Heart right ventricle (tissue), 16 donors: ENCODE measurements at regions not wholly inside any gene's neighbourhood (a gene's known extent, or its start where the extent isn't known, plus 50 kb on each side); places are given as distances from the start of the nearest gene placed in this dataset.
"Not testable (repeated sequence)": the region's sequence is repeated elsewhere in the genome, so short reads cannot be mapped to it uniquely, and the experiment has no call there.

Experiments
- ATAC-seq, 8 donors: fragments of 200-7000 bp; cut with Tn5 transposase; one replicate each; pipeline ENCODE4 v1.9.1; 2020; ENCODE audit warnings: mild to moderate bottlenecking in 8 of 8, moderate library complexity in 8 of 8, moderate number of reproducible peaks in 1 of 8
- DNase-seq, 2 donors: peaks; one replicate each; pipeline ENCODE4 v3.0.0-alpha.2; 2020
- H3K27ac ChIP-seq, 10 donors: fragments of 200-600 bp; sonication (generic) in 2 of 10; one replicate each; pipeline versions ENCODE4 v1.5.0 to v1.8.0; 2020 to 2022; ENCODE audit warnings: mild to moderate bottlenecking in 3 of 10
- H3K27me3 ChIP-seq, 7 donors: fragments of 200-600 bp; one replicate each; pipeline ENCODE4 v1.8.0; 2021 to 2022; ENCODE audit warnings: mild to moderate bottlenecking in 2 of 7
- H3K36me3 ChIP-seq, 9 donors: fragments of 200-600 bp; sonication (generic) in 1 of 9; one replicate each; pipeline versions ENCODE4 v1.5.0 to v1.8.0; 2020 to 2022; ENCODE audit warnings: mild to moderate bottlenecking in 2 of 9
- H3K4me1 ChIP-seq, 9 donors: fragments of 200-600 bp; sonication (generic) in 1 of 9; one replicate each; pipeline versions ENCODE4 v1.5.0 to v1.8.0; 2020 to 2022; ENCODE audit warnings: mild to moderate bottlenecking in 4 of 9
- H3K4me3 ChIP-seq, 10 donors: fragments of 200-600 bp; sonication (generic) in 2 of 10; one replicate each; pipeline versions ENCODE4 v1.5.0 to v1.8.0; 2020 to 2022; ENCODE audit warnings: mild to moderate bottlenecking in 7 of 10, moderate library complexity in 2 of 10
- H3K9me3 ChIP-seq, 11 donors: fragments of 200-600 bp in 10 of 11; sonication (generic) in 2 of 11; one replicate each; pipeline versions ENCODE4 v1.5.0 to v1.8.0; 2013 to 2022; ENCODE audit warnings: mild to moderate bottlenecking in 2 of 11, control low read depth in 1 of 11, moderate library complexity in 1 of 11
- WGBS, 2 donors: extraction: QIAGEN DNeasy Blood & Tissue Kit; methylation state at CpG; one replicate each; pipeline ENCODE4 v1.1.7; 2013; ENCODE audit warnings: inconsistent platforms in 1 of 2; 5-methylcytosine and 5-hydroxymethylcytosine counted together
- intact Hi-C, 10 donors: fragments of 100-400 bp; cut with DNase I; formaldehyde crosslinking; loops; one replicate each; pipeline versions ENCODE4 v1.11.1 to v1.14.2; 2022
- TF ChIP-seq, protein P1 (sequence below), 9 donors: fragments of 200-600 bp; sonication (generic) in 2 of 9; IDR thresholded peaks; one replicate each; pipeline versions ENCODE4 v1.5.0 to v1.8.0; 2021 to 2022; ENCODE audit warnings: antibody characterized with exemption in 9 of 9, mild to moderate bottlenecking in 5 of 9, moderate library complexity in 1 of 9
- donor health status: Arrhythmogenic right ventricular cardiomyopathy.
- donor health status: ischemic (EF 13 %, LVEDD 7.1; RV severe dilation, severe dysfunction).
- donor health status: healthy with polysubstance abuse.
- donor health status: DM: no; HTN: yes; CAD: no.
- donor health status: DM: no; HTN: no; CAD: no.
- donor health status: ischemic (EF 25% LVEDD 6.9; RV normal size, moderate dysfunction).
- donor health status: ischemic (EF 25% LVEDD 5.7; RV mildly dilated, moderate dysfunction).
- donor health status: healthy.
- donor health status: DM: yes; HTN: yes; CAD: no.
- donor health status: Ischemic cardiomyopathy.
- donor health status: ischemic (EF 35%, LVEDD 5.7; RV mildly dilated, moderate dysfunction).
- donor health status: nonischemic (EF 11% LVEDD 7.7; RV severe dilation, severe dysfunction).
- donor health status: DM: yes; HTN: yes; CAD: no.
- donor health status: PGD.
- donor health status: ischemic (EF 29% LVEDD 5.4; RV normal size, mild dysfunction).
- donor health status: nonischemic (EF 23%, LVEDD 6.1; RV moderate dilation, normal function).

DNA sequence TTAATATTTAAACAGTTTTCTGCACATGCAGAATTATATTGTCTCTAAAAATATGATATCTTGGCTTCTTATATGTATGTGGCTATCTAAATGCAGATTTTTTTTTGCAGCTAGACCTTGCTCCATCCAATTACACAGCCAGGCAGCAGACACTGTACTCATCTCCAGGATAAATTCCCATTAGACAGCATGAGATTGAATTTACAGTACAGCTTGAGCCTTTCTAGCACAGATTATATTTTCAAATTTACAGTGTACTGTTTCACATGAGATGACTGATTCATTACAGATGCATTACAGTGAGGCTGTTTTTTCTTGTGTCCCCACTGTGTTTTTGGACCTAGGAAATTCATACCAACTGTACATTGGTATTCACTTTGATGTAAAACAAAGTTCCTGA, 134.9 kb downstream of the OTOL1 start:
- no peak for ATAC-seq
- DNase-seq, result no peak
- no peak overlapping the region for H3K27ac ChIP-seq
- H3K4me3 ChIP-seq, result no peak overlapping the region
- TF ChIP-seq, protein P1, sequence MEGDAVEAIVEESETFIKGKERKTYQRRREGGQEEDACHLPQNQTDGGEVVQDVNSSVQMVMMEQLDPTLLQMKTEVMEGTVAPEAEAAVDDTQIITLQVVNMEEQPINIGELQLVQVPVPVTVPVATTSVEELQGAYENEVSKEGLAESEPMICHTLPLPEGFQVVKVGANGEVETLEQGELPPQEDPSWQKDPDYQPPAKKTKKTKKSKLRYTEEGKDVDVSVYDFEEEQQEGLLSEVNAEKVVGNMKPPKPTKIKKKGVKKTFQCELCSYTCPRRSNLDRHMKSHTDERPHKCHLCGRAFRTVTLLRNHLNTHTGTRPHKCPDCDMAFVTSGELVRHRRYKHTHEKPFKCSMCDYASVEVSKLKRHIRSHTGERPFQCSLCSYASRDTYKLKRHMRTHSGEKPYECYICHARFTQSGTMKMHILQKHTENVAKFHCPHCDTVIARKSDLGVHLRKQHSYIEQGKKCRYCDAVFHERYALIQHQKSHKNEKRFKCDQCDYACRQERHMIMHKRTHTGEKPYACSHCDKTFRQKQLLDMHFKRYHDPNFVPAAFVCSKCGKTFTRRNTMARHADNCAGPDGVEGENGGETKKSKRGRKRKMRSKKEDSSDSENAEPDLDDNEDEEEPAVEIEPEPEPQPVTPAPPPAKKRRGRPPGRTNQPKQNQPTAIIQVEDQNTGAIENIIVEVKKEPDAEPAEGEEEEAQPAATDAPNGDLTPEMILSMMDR (IDR thresholded peaks at IDR 0.05), result no peak
- H3K9me3 ChIP-seq, result peaks cover 0 to 8% (median 0%) of the 10 kb centered on the region in 11 donors
- no peaks in the 10 kb centered on the region for H3K27me3 ChIP-seq
- intact Hi-C loops, result no loop called here
- H3K36me3 ChIP-seq, result no peaks in the 10 kb centered on the region
- H3K4me1 ChIP-seq, result no peaks in the 10 kb centered on the region

DNA sequence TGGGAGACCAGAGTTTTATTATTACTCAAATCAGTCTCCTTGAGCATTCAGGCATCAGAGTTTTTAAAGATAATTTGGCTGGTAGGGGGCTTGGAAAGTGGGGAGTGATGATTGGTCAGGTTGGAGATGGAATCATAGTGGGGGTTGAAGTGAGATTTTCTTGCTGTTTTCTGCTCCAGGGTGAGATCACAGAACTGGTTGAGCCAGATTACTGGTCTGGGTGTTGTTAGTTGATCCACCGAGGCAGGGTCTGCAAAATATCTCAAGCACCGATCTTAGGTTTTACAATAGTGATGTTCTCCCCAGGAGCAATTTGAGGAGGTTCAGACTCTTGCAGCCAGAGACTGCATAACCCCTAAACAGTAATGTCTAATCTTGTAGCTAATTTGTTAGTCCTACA, 141.0 kb downstream of the OTOL1 start:
- intact Hi-C loops, result no loop called here
- WGBS, 2 donors, result 43 to 47% methylated on average over 2 of the region's 2 CpGs
- no peak for ATAC-seq

DNA sequence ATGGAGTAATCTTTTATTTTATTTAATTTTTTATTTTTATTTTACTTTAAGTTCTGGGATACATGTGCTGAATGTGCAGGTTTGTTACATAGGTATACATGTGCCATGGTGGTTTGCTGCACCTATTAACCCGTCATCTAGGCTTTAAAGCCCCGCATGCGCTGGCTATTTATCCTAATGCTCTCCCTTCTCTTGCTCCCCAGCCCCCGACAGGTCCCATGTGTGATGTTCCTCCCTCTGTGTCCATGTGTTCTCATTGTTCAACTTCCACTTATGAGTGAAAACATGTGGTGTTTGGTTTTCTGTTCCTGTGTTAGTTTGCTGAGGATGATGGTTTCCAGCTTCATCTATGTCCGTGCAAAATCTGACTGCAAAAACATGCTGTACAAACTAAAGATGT, 142.5 kb downstream of the OTOL1 start:
- H3K4me3 ChIP-seq, H3K36me3 ChIP-seq, H3K27ac ChIP-seq, DNase-seq, intact Hi-C loops, H3K27me3 ChIP-seq, H3K4me1 ChIP-seq, ATAC-seq, H3K9me3 ChIP-seq: not testable (repeated sequence)
- WGBS, 2 donors, result 69 to 78% methylated on average over 5 of the region's 5 CpGs

More for the DNA sequence above, 141.0 kb downstream of the OTOL1 start:
- DNase-seq, result no peak
- H3K27me3 ChIP-seq, result peaks cover 0 to 4% (median 0%) of the 10 kb centered on the region in 7 donors
- H3K4me3 ChIP-seq, result no peak overlapping the region
- no peaks in the 10 kb centered on the region for H3K36me3 ChIP-seq
- no peaks in the 10 kb centered on the region for H3K4me1 ChIP-seq
- no peaks in the 10 kb centered on the region for H3K9me3 ChIP-seq
- H3K27ac ChIP-seq, result no peak overlapping the region
- TF ChIP-seq, protein P1 (IDR thresholded peaks at IDR 0.05), result no peak

DNA sequence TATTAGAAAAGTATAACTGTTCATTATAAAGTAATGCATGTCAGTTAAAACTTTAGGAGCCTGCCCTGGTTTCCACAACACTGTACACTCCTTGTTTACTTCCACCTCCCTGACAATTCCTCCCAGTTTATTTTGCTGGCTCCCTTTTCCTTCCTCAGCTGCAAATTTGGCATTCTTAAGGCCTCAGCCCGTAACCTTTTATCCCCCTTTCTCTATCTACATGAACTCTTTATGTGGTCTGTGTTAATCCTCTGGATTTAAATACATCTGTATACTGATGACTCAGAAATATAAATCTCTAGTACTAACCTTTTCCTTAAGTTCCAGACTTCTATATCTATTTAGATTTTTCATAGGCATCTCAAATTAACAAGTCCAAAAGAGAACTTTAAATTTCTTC, 143.6 kb downstream of the OTOL1 start:
- intact Hi-C loops, result no loop called here
- 38 to 47% methylated on average over 1 of the region's 1 CpG for WGBS, 2 donors
- no peak overlapping the region for H3K27ac ChIP-seq
- TF ChIP-seq, protein P1 (IDR thresholded peaks at IDR 0.05), result no peak
- no peaks in the 10 kb centered on the region for H3K36me3 ChIP-seq
- H3K27me3 ChIP-seq, result peaks cover 0 to 4% (median 0%) of the 10 kb centered on the region in 7 donors
- H3K9me3 ChIP-seq, result no peaks in the 10 kb centered on the region
- DNase-seq, result no peak
- H3K4me3 ChIP-seq, result no peak overlapping the region
- no peak for ATAC-seq
- no peaks in the 10 kb centered on the region for H3K4me1 ChIP-seq

DNA sequence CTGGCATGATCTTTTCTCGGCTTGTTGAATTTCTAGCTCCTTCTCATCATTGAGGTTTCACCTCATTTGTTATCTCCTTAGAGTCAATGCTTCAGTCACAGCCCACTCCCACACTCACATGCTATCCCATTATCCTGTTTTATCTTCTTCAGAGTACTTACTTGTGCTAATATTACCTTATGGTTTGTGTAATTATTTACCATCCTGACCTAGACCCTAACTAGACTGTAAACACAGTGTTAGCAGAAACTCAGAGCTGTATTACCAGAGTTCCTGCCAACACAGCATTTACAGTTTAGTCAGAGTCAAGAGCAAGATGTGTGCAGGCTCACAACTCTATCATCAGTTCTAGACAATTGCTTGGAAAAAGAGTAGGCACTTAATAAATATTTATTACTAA, 144.7 kb downstream of the OTOL1 start:
- intact Hi-C loops, result no loop called here
- no peak overlapping the region for H3K4me3 ChIP-seq
- TF ChIP-seq, protein P1 (IDR thresholded peaks at IDR 0.05), result no peak
- H3K27me3 ChIP-seq, result peaks cover 0 to 4% (median 0%) of the 10 kb centered on the region in 7 donors
- 65 to 73% methylated on average over 1 of the region's 1 CpG for WGBS, 2 donors
- no peak overlapping the region for H3K27ac ChIP-seq
- ATAC-seq (no peak), DNase-seq (no peak)
- no peaks in the 10 kb centered on the region for H3K36me3 ChIP-seq
- no peaks in the 10 kb centered on the region for H3K9me3 ChIP-seq
- H3K4me1 ChIP-seq, result no peaks in the 10 kb centered on the region
